GM12801 (cell line): ENCODE measurements at regions not wholly inside any gene's neighbourhood (a gene's known extent, or its start where the extent isn't known, plus 50 kb on each side); places are given as distances from the start of the nearest gene placed in this dataset.

Experiments used
- TF ChIP-seq, protein P1 (sequence below): IDR thresholded peaks from one replicate; pipeline ENCODE4 v1.5.1; 2011; ENCODE audit warnings: control low read depth; ENCODE audit not compliant: insufficient read length; ENCODE audit errors: extremely low read depth

- TF ChIP-seq, protein P1, sequence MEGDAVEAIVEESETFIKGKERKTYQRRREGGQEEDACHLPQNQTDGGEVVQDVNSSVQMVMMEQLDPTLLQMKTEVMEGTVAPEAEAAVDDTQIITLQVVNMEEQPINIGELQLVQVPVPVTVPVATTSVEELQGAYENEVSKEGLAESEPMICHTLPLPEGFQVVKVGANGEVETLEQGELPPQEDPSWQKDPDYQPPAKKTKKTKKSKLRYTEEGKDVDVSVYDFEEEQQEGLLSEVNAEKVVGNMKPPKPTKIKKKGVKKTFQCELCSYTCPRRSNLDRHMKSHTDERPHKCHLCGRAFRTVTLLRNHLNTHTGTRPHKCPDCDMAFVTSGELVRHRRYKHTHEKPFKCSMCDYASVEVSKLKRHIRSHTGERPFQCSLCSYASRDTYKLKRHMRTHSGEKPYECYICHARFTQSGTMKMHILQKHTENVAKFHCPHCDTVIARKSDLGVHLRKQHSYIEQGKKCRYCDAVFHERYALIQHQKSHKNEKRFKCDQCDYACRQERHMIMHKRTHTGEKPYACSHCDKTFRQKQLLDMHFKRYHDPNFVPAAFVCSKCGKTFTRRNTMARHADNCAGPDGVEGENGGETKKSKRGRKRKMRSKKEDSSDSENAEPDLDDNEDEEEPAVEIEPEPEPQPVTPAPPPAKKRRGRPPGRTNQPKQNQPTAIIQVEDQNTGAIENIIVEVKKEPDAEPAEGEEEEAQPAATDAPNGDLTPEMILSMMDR, result no peak
Measured at GRCh38 chr11:129576652-129577051, 201.0 kb downstream of the BARX2 start.

DNA sequence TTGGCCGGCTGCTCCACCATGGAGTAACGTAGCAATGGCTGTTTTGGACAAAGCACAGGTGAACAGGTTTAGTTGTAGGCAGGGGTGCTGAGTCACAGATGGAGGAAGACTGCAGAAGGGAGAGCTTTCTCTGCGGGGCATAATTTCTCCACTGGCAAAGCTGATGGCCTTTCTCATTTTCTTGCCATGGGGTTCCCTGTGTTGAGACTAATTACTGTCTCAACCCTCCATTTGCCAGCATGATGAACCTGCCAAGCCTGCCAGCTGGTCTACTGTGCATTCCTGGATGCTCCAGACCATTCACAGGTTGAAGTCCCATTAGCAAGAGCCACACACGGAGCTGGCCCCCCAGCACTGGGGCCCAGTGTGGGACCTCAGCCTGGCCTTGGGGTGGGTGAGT is 202.4 kb downstream of the BARX2 start:
- TF ChIP-seq, protein P1, result no peak

DNA sequence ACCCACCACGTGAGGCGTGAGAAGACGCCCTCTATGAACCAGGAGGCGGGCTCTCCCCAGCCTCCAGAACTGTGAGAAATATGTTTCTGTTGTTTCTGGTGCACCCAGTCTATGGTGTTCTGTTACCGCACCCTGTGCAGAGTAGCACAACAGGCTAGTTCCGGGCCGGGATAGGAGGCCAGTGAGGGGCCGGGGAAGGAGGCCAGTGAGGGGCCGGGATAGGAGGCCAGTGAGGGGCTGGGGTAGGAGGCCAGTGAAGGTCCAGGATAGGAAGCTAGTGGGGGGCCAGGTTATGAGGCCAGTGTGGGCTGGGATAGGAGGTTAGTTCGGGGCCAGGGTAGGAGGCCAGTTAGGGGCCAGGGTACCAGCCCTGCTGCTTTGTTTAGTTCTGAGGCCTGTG is 204.6 kb downstream of the BARX2 start:
- TF ChIP-seq, protein P1, result no peak

DNA sequence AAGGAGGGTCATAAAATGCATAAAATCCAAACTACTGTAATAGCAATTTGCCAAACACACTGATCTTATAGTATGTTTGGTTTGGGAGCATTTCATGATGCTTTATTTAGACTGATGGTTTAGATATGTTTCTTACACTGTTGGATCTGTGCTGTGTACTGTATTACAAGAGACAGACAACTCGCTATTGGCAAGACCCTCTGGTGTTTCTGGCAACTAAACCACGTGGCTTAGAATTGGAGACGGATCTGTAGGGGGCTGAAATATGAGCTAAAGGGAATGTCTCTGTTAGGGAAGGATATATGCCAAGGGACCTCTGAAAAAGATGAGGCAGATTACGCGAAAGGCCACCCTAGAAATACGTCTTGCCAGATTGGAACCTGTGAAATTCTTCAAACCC is 208.7 kb downstream of the BARX2 start:
- TF ChIP-seq, protein P1, result no peak

DNA sequence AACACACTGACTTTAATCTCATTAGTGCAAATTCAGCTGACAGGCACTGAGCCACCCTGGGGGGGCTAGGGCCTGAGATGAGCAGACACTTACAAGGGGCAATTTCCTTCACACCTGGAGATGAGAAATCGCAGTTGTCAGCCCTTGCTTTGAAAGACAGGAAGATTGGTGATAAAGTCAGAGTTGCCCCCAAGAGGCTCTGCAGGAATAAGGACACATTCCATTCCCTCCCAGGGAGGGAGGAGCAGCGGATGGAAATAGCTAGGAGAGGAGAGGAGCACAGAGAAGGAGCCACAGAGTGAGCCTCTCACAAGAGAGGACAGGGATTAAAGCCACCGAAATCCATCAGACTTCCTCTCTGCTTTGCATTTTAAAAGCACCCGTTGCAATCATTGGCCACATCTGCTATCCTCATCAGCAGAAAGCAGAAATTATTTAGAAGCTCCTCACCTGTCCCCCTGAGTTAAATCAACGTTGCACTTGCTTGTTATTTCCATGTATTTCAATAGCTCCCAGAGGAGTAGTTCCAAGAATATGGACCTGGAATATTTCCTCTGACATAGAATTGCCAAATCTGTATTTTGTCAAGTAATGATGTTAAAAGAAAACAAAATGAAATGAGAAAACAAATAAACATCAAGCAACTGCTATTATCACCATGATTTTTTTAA is 213.7 kb downstream of the BARX2 start:
- TF ChIP-seq, protein P1, result no peak

DNA sequence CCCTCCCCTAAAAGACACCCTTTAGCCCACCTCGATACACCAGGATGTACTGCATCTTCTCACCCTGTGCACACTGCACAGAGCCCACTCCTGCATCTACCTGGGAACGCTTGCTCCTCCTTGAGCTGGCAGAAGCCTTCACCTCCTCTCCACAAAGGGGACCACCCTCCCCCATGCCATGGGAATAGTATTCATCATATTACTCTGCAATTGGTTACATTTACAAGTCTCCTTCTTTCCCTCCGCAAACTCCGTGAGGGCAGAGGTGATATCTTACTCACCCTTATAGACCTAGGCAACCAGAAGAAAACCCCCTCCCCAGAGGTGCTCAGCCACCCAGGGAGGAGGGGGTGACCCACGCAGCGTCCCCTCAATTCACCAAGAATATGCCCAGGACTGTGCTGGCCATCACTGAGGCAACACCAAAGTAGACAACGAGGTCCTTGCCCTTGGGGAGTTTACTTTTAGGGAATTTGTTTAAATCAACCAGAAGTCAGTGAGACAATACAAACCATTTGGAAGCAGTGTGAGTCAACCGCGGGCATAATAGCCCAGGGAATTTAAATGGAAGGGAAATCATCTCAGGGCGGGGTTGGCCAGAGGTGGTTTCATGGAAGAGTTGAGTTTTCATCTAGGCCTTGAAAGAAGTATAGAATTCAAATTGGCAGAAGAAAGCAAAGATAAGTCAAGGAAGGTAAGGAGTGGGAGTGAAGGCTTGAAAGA is 214.5 kb downstream of the BARX2 start:
- TF ChIP-seq, protein P1, result no peak

- TF ChIP-seq, protein P1, result no peak
Measured at GRCh38 chr11:129590753-129591475, 215.3 kb downstream of the BARX2 start.
